Right atrium auricular region (tissue), 2 donors: ENCODE measurements at regions not wholly inside any gene's neighbourhood (a gene's known extent, or its start where the extent isn't known, plus 50 kb on each side); places are given as distances from the start of the nearest gene placed in this dataset.

Experiments used
- DNase-seq: peaks from one replicate; pipeline ENCODE4 v3.0.0-alpha.2; 2019; ENCODE audit warnings: low spot score
- H3K27ac ChIP-seq, 2 donors: fragments of 200-600 bp; sonication (generic); 1 replicate in 1 of 2; 2 replicates in 1 of 2; pipeline ENCODE4 v1.5.1; 2016 to 2019
- H3K27me3 ChIP-seq, 2 donors: fragments of 200-600 bp; sonication (generic); one replicate each; pipeline versions ENCODE4 v1.5.1 to v1.6.0; 2017 to 2019
- H3K36me3 ChIP-seq: fragments of 200-600 bp; sonication (generic); one replicate; pipeline ENCODE4 v1.5.1; 2016
- H3K4me1 ChIP-seq, 2 donors: fragments of 200-600 bp; sonication (generic); one replicate each; pipeline versions ENCODE4 v1.5.1 to v1.6.0; 2017 to 2019
- H3K4me3 ChIP-seq, 2 donors: fragments of 200-600 bp; sonication (generic); 1 replicate in 1 of 2; 2 replicates in 1 of 2; pipeline ENCODE4 v1.5.1; 2017 to 2019; ENCODE audit warnings: mild to moderate bottlenecking in 1 of 2, moderate library complexity in 1 of 2
- H3K9me3 ChIP-seq, 2 donors: fragments of 200-600 bp; sonication (generic); one replicate each; pipeline ENCODE4 v1.5.1; 2019
- TF ChIP-seq, protein P1 (sequence below), 2 donors: fragments of 200-600 bp; sonication (generic); IDR thresholded peaks; one replicate each; pipeline ENCODE4 v1.5.1; 2019; ENCODE audit warnings: antibody characterized with exemption in 2 of 2

DNA sequence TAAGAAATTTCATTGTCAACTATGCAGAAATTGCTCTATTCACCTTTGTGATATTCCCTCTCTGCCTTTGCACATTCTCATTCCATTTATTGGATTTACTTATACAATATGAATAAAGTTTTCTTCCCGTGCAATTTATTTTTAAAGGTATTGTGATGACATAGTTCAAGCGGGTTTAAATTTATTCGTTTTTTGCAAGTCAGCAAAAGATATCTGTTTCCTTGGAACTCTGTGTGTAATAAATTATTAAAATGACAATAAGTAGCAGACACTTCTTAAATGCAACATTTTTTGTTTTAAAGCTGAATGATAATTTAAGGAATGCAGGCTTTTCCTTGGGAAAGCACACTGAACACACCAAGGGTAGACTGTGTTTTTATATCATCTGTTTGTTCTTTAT is 143.1 kb downstream of the SLC41A2 start:
- H3K4me3 ChIP-seq = no peak overlapping the region
- H3K9me3 ChIP-seq = peaks cover 0 to 7% of the 10 kb centered on the region in 2 donors
- TF ChIP-seq, protein P1, sequence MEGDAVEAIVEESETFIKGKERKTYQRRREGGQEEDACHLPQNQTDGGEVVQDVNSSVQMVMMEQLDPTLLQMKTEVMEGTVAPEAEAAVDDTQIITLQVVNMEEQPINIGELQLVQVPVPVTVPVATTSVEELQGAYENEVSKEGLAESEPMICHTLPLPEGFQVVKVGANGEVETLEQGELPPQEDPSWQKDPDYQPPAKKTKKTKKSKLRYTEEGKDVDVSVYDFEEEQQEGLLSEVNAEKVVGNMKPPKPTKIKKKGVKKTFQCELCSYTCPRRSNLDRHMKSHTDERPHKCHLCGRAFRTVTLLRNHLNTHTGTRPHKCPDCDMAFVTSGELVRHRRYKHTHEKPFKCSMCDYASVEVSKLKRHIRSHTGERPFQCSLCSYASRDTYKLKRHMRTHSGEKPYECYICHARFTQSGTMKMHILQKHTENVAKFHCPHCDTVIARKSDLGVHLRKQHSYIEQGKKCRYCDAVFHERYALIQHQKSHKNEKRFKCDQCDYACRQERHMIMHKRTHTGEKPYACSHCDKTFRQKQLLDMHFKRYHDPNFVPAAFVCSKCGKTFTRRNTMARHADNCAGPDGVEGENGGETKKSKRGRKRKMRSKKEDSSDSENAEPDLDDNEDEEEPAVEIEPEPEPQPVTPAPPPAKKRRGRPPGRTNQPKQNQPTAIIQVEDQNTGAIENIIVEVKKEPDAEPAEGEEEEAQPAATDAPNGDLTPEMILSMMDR (IDR thresholded peaks at IDR 0.05) = no peak
- no peak for DNase-seq
- no peaks in the 10 kb centered on the region for H3K36me3 ChIP-seq
- H3K27ac ChIP-seq = no peak overlapping the region
- no peaks in the 10 kb centered on the region for H3K4me1 ChIP-seq
- no peaks in the 10 kb centered on the region for H3K27me3 ChIP-seq
